Cardiac fibroblast (primary cell): ENCODE measurements at regions not wholly inside any gene's neighbourhood (a gene's known extent, or its start where the extent isn't known, plus 50 kb on each side); places are given as distances from the start of the nearest gene placed in this dataset.

Experiments
- DNase-seq, 2 donors: peaks; one replicate each; pipeline versions ENCODE4 v3.0.0 to v3.0.0-alpha.2; 2010; ENCODE audit warnings: low read depth in 2 of 2
- H3K4me3 ChIP-seq, 2 donors: replicated peaks in 1 of 2; 1 replicate in 1 of 2; 2 replicates in 1 of 2; pipeline ENCODE4 v1.5.1; 2011; ENCODE audit warnings: low read depth in 2 of 2, low read length in 2 of 2, mild to moderate bottlenecking in 2 of 2, moderate library complexity in 1 of 2
- TF ChIP-seq, protein P1 (sequence below): IDR thresholded peaks from one replicate; pipeline ENCODE4 v1.5.1; 2011; ENCODE audit warnings: low read depth, mild to moderate bottlenecking, low read length, inconsistent platforms

DNA sequence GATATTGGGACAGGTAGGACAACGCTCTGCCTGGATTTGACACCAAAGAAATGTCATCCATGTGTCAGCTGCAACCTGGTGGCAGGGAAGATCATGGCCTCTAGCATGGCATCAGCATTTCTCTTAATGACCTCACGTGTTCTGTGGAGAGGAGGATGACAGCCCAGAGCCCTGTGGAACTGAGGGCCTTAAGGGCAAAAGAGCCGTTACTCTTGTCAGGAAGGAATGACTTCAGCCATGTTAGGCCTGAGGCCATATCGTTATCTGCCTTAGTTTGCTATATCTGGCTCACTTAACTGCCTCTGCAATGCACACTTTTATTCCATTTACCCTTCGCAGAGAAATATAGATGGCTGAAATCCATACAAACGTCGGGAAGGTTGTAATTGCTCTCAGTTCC lies 83.2 kb upstream of the PBX1 start:
- H3K4me3 ChIP-seq = no peak overlapping the region
- TF ChIP-seq, protein P1, sequence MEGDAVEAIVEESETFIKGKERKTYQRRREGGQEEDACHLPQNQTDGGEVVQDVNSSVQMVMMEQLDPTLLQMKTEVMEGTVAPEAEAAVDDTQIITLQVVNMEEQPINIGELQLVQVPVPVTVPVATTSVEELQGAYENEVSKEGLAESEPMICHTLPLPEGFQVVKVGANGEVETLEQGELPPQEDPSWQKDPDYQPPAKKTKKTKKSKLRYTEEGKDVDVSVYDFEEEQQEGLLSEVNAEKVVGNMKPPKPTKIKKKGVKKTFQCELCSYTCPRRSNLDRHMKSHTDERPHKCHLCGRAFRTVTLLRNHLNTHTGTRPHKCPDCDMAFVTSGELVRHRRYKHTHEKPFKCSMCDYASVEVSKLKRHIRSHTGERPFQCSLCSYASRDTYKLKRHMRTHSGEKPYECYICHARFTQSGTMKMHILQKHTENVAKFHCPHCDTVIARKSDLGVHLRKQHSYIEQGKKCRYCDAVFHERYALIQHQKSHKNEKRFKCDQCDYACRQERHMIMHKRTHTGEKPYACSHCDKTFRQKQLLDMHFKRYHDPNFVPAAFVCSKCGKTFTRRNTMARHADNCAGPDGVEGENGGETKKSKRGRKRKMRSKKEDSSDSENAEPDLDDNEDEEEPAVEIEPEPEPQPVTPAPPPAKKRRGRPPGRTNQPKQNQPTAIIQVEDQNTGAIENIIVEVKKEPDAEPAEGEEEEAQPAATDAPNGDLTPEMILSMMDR = no peak
- no peak for DNase-seq

DNA sequence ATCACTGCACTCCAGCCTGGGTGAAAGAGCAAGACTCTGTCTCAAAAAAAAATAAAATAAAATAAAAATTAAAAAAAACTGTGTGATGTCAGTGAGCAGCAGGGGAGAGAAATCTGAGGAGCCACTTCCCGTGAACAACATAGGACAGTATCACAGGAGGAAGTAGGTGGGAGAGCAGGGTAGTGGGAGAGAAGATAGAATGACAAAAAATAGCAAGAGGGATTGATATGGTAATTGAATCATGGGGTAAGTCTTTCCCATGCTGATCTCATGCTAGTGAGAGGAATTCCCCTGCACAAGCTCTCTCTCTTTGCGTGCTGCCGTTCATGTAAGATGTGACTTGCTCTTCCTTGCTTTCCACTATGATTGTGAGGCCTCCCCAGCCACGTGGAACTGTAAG lies 81.6 kb upstream of the PBX1 start:
- no peak overlapping the region for H3K4me3 ChIP-seq
- DNase-seq = no peak
- TF ChIP-seq, protein P1 = no peak

DNA sequence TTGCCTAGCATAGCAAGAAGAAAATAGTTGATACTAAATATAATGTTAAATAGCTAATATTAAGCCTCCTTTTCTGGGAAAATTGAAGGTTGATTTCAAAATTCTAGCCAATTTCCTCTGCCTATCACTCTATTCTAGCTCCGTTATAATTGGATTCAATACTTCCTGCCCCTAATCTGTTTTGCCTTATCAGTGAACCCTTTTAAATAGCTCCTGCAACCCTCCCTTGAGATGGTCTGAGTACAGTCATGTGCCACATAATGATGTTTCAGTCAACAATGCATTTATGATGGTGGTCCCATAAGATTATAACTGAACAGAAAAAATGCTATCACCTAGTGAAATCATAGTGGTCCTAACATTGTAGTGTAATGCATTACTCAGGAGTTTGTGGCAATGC lies 79.7 kb upstream of the PBX1 start:
- no peak for DNase-seq

DNA sequence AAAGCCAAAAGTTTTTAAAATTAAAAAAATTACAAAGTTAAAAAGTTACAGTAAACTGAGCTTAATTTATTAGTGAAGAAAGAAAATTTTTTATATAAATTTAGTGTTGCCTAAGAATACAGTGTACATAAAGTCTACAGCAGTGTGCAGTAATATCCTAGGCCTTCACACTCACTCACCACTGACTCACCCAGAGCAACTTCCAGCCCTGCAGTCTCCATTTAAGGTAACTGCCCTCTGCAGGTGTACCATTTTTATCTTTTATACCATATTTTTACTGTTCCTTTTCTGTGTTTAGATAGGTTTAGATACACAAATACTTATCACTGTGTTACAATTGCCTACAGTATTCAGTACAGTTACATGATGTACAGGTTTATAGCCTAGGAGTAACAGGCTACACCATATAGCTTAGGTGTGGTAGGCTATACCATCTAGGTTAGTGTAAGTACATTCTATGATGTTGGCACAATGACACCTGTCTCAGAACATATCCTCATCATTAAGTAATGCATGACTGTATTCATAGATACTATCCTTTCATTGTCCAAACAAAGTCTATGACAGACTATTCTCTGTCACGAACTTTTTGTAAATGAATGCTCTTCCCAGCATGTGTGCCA lies 78.6 kb upstream of the PBX1 start:
- TF ChIP-seq, protein P1 = no peak

More for the DNA sequence above, 79.7 kb upstream of the PBX1 start:
- TF ChIP-seq, protein P1 = no peak
- H3K4me3 ChIP-seq = no peak overlapping the region

DNA sequence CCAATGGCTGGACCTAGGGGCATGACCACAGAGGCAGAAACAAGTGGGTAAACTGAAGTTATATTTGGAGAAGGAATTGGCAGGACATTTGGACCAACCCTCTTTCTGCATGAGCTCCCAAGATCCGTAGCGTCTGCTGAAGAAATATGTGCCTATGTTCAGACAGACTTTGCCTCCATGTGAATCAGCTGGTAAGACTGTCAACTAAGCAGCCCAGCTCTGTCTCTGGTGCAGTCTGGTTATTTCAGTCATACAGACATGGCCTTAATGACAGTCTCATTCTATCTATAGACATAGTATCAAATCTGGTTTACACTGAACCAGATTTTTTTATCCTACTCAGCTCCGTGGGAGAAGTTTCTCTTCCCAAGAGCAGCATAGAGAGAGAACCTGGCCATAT lies 63.1 kb upstream of the PBX1 start:
- TF ChIP-seq, protein P1 = no peak
- DNase-seq = no peak
- H3K4me3 ChIP-seq = no peak overlapping the region

More for the DNA sequence above, 78.6 kb upstream of the PBX1 start:
- no peak for DNase-seq
- H3K4me3 ChIP-seq = no peak overlapping the region

DNA sequence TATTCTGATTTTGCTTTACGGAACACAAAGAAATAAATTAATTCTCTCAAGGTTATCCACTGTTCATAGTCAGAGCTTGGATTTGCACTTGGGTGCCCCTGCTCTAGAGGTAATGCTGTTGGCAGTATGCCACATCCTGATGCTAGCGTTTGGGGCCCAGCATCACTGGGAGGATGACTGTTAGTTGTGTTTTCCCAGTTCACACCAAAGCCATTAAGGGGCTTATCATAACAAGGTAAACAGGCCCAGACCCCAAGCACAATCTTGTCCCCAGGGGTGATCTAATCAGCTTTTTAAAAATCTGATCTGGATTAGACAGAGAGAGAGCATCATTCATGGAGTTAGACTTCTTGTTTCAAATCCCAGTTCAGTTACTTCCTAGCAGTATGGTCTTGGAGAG lies 60.2 kb upstream of the PBX1 start:
- TF ChIP-seq, protein P1 = no peak
- DNase-seq = no peak
- no peak overlapping the region for H3K4me3 ChIP-seq

DNA sequence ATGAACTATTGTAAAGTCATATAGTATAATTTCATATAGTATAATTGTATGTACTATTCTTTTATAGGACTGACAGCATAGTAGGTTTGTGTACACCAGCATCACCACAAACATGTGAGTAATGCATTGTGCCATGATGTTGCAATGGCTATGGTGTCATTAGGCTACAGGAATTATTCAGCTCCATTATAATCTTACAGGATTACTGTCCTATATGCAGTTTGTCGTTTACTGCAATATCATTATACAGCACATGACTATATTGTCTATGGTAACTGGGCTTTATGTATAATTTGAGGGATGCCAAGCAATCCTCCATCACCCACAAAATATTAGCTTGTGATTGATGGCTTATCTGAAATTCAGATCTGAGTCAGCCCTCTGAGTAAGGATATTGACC lies 54.2 kb upstream of the PBX1 start:
- DNase-seq = peak; percentile 23 to 58
- TF ChIP-seq, protein P1 = no peak
- no peak overlapping the region for H3K4me3 ChIP-seq
